Transverse colon (tissue), 4 donors: ENCODE measurements at regions not wholly inside any gene's neighbourhood (a gene's known extent, or its start where the extent isn't known, plus 50 kb on each side); places are given as distances from the start of the nearest gene placed in this dataset.

Source experiments
- POLR2AphosphoS5 ChIP-seq, 3 donors: sonication (generic); formaldehyde crosslinking; IDR thresholded peaks; one replicate each; pipeline ENCODE4 v1.6.1; 2016; ENCODE audit warnings: antibody characterized with exemption in 3 of 3
- TF ChIP-seq, protein P1 (sequence below), 5 experiments: fragments of 200-600 bp in 3 of 5; fragments of 450-650 bp in 2 of 5; sonication (generic) in 3 of 5; IDR thresholded peaks; 1 replicate in 2 of 5; 2 replicates in 3 of 5; pipeline ENCODE4 v1.5.1; 2016 to 2017; ENCODE audit warnings: antibody characterized with exemption in 5 of 5, inconsistent platforms in 3 of 5, mild to moderate bottlenecking in 2 of 5, moderate library complexity in 1 of 5

DNA sequence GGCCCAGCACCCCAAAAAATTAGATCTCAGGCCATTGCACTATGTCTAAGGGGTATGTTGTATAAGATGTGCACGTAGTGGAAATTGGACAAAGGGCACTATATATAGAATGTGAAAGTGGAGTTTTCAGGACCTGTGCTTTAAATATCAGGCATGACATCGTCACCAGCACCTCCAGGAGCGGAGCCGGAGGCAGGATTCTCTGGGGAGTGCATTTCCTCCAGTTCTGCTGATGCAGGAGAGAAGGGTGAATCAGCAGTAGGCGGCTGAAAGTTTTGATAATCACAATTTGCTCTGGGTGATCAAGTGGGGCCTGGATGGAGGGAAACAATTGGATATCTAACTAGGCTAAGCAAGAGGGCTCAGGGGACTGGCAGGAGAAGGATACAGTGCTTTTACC is 69.1 kb upstream of the NTM start:
- TF ChIP-seq, protein P1, sequence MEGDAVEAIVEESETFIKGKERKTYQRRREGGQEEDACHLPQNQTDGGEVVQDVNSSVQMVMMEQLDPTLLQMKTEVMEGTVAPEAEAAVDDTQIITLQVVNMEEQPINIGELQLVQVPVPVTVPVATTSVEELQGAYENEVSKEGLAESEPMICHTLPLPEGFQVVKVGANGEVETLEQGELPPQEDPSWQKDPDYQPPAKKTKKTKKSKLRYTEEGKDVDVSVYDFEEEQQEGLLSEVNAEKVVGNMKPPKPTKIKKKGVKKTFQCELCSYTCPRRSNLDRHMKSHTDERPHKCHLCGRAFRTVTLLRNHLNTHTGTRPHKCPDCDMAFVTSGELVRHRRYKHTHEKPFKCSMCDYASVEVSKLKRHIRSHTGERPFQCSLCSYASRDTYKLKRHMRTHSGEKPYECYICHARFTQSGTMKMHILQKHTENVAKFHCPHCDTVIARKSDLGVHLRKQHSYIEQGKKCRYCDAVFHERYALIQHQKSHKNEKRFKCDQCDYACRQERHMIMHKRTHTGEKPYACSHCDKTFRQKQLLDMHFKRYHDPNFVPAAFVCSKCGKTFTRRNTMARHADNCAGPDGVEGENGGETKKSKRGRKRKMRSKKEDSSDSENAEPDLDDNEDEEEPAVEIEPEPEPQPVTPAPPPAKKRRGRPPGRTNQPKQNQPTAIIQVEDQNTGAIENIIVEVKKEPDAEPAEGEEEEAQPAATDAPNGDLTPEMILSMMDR (IDR thresholded peaks at IDR 0.05), result no peak
- TF ChIP-seq POLR2AphosphoS5 (IDR thresholded peaks at IDR 0.05), result no peak
